ENCODE measurements at regions not wholly inside any gene's neighbourhood (a gene's known extent, or its start where the extent isn't known, plus 50 kb on each side); places are given as distances from the start of the nearest gene placed in this dataset.
"Not testable (repeated sequence)": the region's sequence is repeated elsewhere in the genome, so short reads cannot be mapped to it uniquely, and the experiment has no call there.

- CTCF ChIA-PET, result no interaction called here
Observed at GRCh38 chr2:126048719-126049118, 607.2 kb upstream of the GYPC start.

GRCh38 chr2:126049461-126049860, 606.5 kb upstream of the GYPC start:
- Histone ChIP-seq H3K9me2 (ENCODE audit: insufficient read depth) (no peaks in the 10 kb centered on the region), H3K79me2 (ENCODE audit: low read depth) (no peaks in the 10 kb centered on the region), H3K4me2 (no peak overlapping the region), H3K27ac (no peak overlapping the region), H3F3A (ENCODE audit: insufficient read depth, low read depth) (no peaks in the 10 kb centered on the region), H4K20me1 (ENCODE audit: insufficient read depth) (no peaks in the 10 kb centered on the region), H3K36me3 (ENCODE audit: low read depth) (no peaks in the 10 kb centered on the region), H3K4me3 (no peak overlapping the region), H3K9me3 (ENCODE audit: insufficient read depth, low read depth) (no peaks in the 10 kb centered on the region), H2AFZ (no peak overlapping the region), H3K27me3 (ENCODE audit: insufficient read depth, low read depth) (no peaks in the 10 kb centered on the region), H3K4me1 (replicated peaks; ENCODE audit: insufficient read depth) (no peaks in the 10 kb centered on the region)
- BruUV-seq (replicated peaks), result no TSS peak
- CTCF ChIA-PET, result no interaction called here
- POLR2A ChIA-PET (ENCODE audit: unreplicated experiment), result no interaction called here
- TF ChIP-seq, protein P1, sequence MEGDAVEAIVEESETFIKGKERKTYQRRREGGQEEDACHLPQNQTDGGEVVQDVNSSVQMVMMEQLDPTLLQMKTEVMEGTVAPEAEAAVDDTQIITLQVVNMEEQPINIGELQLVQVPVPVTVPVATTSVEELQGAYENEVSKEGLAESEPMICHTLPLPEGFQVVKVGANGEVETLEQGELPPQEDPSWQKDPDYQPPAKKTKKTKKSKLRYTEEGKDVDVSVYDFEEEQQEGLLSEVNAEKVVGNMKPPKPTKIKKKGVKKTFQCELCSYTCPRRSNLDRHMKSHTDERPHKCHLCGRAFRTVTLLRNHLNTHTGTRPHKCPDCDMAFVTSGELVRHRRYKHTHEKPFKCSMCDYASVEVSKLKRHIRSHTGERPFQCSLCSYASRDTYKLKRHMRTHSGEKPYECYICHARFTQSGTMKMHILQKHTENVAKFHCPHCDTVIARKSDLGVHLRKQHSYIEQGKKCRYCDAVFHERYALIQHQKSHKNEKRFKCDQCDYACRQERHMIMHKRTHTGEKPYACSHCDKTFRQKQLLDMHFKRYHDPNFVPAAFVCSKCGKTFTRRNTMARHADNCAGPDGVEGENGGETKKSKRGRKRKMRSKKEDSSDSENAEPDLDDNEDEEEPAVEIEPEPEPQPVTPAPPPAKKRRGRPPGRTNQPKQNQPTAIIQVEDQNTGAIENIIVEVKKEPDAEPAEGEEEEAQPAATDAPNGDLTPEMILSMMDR (conservative IDR thresholded peaks at IDR 0.05), result no peak
- TF ChIP-seq EZH2 (IDR thresholded peaks at IDR 0.05; ENCODE audit: low read depth), result no peak
- intact Hi-C loops (cut with micrococcal nuclease; ENCODE audit: unreplicated experiment), result no loop called here
- no peak for DNase-seq

More at GRCh38 chr2:126048719-126049118, 607.2 kb upstream of the GYPC start:
- Histone ChIP-seq H3K79me2 (ENCODE audit: low read depth) (no peaks in the 10 kb centered on the region), H3K9me3 (ENCODE audit: insufficient read depth, low read depth) (no peaks in the 10 kb centered on the region), H3K4me3 (no peak overlapping the region), H3K9me2 (ENCODE audit: insufficient read depth) (no peaks in the 10 kb centered on the region), H3K27me3 (ENCODE audit: insufficient read depth, low read depth) (no peaks in the 10 kb centered on the region), H3K4me1 (replicated peaks; ENCODE audit: insufficient read depth) (no peaks in the 10 kb centered on the region), H4K20me1 (ENCODE audit: insufficient read depth) (no peaks in the 10 kb centered on the region), H2AFZ (no peak overlapping the region), H3K27ac (no peak overlapping the region), H3K4me2 (no peak overlapping the region), H3K36me3 (ENCODE audit: low read depth) (no peaks in the 10 kb centered on the region), H3F3A (ENCODE audit: insufficient read depth, low read depth) (no peaks in the 10 kb centered on the region)
- no TSS peak for BruUV-seq (replicated peaks)
- POLR2A ChIA-PET (ENCODE audit: unreplicated experiment), result no interaction called here
- no peak for DNase-seq
- TF ChIP-seq EZH2 (IDR thresholded peaks at IDR 0.05; ENCODE audit: low read depth), result no peak
- TF ChIP-seq, protein P1 (conservative IDR thresholded peaks at IDR 0.05), result no peak
- intact Hi-C loops (cut with micrococcal nuclease; ENCODE audit: unreplicated experiment), result no loop called here

DNA sequence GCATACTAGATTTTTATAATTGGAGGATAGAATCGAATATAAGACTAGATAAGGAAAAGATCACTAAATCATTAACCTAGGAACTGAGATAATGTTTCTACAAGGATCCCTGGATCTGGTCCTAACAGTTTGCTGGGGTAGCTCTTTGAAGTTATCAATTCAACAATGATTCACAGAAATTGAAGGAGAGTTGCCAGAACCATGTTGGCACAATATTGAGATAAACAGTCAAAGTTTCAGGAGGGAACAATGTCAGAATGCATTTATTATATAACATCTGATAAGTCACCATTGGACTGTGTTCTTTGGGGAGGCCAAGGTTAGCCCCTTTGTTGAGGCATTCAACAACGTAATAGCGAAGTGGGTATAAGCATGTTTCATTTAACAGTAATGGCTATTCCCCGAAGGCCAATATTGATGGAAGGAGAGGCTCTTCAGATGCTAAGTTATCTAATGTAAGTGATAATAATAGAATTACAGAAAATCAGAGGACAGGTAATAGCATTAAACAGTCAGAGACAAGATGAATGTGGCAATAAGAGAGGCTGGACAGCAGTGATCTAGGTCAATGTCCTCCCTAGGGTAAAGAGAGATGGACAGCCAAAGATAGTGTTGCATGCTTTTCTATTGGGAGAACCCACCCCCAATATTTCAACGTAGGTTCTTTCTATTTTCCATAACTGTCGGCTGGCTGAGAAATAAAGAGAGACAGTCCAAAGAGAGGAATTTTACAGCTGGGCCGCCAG, 604.8 kb upstream of the GYPC start:
- Histone ChIP-seq H3K4me2 (no peak overlapping the region), H3K36me3 (ENCODE audit: low read depth) (no peaks in the 10 kb centered on the region), H3K79me2 (ENCODE audit: low read depth) (no peaks in the 10 kb centered on the region), H3K9me2 (ENCODE audit: insufficient read depth) (no peaks in the 10 kb centered on the region), H3K27me3 (ENCODE audit: insufficient read depth, low read depth) (no peaks in the 10 kb centered on the region), H3K4me1 (replicated peaks; ENCODE audit: insufficient read depth) (no peaks in the 10 kb centered on the region), H2AFZ (no peak overlapping the region), H3K4me3 (no peak overlapping the region), H4K20me1 (ENCODE audit: insufficient read depth) (no peaks in the 10 kb centered on the region), H3K9me3 (ENCODE audit: insufficient read depth, low read depth) (no peaks in the 10 kb centered on the region), H3K27ac (no peak overlapping the region), H3F3A (ENCODE audit: insufficient read depth, low read depth) (no peaks in the 10 kb centered on the region)
- TF ChIP-seq, protein P1 (conservative IDR thresholded peaks at IDR 0.05), result no peak
- TF ChIP-seq EZH2 (IDR thresholded peaks at IDR 0.05; ENCODE audit: low read depth), result no peak
- POLR2A ChIA-PET (ENCODE audit: unreplicated experiment), result no interaction called here
- intact Hi-C loops (cut with micrococcal nuclease; ENCODE audit: unreplicated experiment), result no loop called here
- CTCF ChIA-PET, result no interaction called here
- no peak for DNase-seq
- no TSS peak for BruUV-seq (replicated peaks)

- H3F3A ChIP-seq (ENCODE audit: insufficient read depth, low read depth); H4K20me1 ChIP-seq (ENCODE audit: insufficient read depth); intact Hi-C loops (cut with micrococcal nuclease; ENCODE audit: unreplicated experiment); H3K9me3 ChIP-seq (ENCODE audit: insufficient read depth, low read depth); H3K36me3 ChIP-seq (ENCODE audit: low read depth); H3K79me2 ChIP-seq (ENCODE audit: low read depth); H3K4me3 ChIP-seq; CTCF ChIA-PET; H3K4me2 ChIP-seq; POLR2A ChIA-PET (ENCODE audit: unreplicated experiment); H2AFZ ChIP-seq; BruUV-seq (replicated peaks); DNase-seq; H3K9me2 ChIP-seq (ENCODE audit: insufficient read depth); H3K4me1 ChIP-seq (replicated peaks; ENCODE audit: insufficient read depth); H3K27ac ChIP-seq; H3K27me3 ChIP-seq (ENCODE audit: insufficient read depth, low read depth): not testable (repeated sequence)
Observed at GRCh38 chr2:126051737-126052240, 604.2 kb upstream of the GYPC start.

All from PC-9 (cell line).